DND-41 (cell line): ENCODE measurements at regions not wholly inside any gene's neighbourhood (a gene's known extent, or its start where the extent isn't known, plus 50 kb on each side); places are given as distances from the start of the nearest gene placed in this dataset.

ENCODE experiments used
- CTCF ChIP-seq: IDR thresholded peaks from 2 replicates; pipeline ENCODE4 v1.5.1; 2012; ENCODE audit warnings: borderline replicate concordance, low read length, moderate library complexity, mild to moderate bottlenecking; ENCODE audit not compliant: poor library complexity, severe bottlenecking; ENCODE audit errors: extremely low read depth
- EZH2 ChIP-seq: IDR thresholded peaks from 3 replicates; pipeline ENCODE4 v1.6.1; 2012; ENCODE audit warnings: borderline replicate concordance, low read depth, mild to moderate bottlenecking, moderate library complexity, low read length, inconsistent platforms; ENCODE audit not compliant: severe bottlenecking

- no peak for TF ChIP-seq CTCF
- TF ChIP-seq EZH2, result no peak
These were observed 164.3 kb downstream of the ZFP36L2 start for GRCh38 chr2:43062058-43062457.
